ENCODE measurements at regions not wholly inside any gene's neighbourhood (a gene's known extent, or its start where the extent isn't known, plus 50 kb on each side); places are given as distances from the start of the nearest gene placed in this dataset.

- no peak for DNase-seq (ENCODE audit: low spot score)
Observed at GRCh38 chr18:76553715-76554546, 58.9 kb upstream of the ZNF516 start.

- DNase-seq (ENCODE audit: low spot score) = no peak
Observed at GRCh38 chr18:76548541-76548940, 53.5 kb upstream of the ZNF516 start.

- DNase-seq (ENCODE audit: low spot score) = no peak
Observed at GRCh38 chr18:76547296-76547695, 52.3 kb upstream of the ZNF516 start.

- no peak for DNase-seq (ENCODE audit: low spot score)
Observed at GRCh38 chr18:76546436-76546835, 51.4 kb upstream of the ZNF516 start.

- DNase-seq (ENCODE audit: low spot score) = no peak
Observed at GRCh38 chr18:76546088-76546435, 51.0 kb upstream of the ZNF516 start.

GRCh38 chr18:76545433-76546087, 50.5 kb upstream of the ZNF516 start:
- no peak for DNase-seq (ENCODE audit: low spot score)

- DNase-seq (ENCODE audit: low spot score) = no peak
Observed at GRCh38 chr18:76544511-76545345, 49.7 kb upstream of the ZNF516 start.

Small RNA genes in the stretch of these regions (small RNA-seq; reads per million reads assigned to genes)
- gene AC139085.1 = 0 reads per million in 2 experiments

All from SK-N-DZ (cell line).